H9 (cell line): ENCODE measurements at regions not wholly inside any gene's neighbourhood (a gene's known extent, or its start where the extent isn't known, plus 50 kb on each side); places are given as distances from the start of the nearest gene placed in this dataset.

Experiments used
- DNase-seq: peaks from one replicate; pipeline ENCODE4 v3.0.0-alpha.2; 2017
- H2AFZ ChIP-seq: one replicate; pipeline ENCODE4 v1.6.1; 2013; ENCODE audit warnings: mild to moderate bottlenecking, low read length, control low read depth, moderate library complexity
- H2AK5ac ChIP-seq: 2 replicates; pipeline ENCODE4 v1.6.1; 2013; ENCODE audit warnings: low read length, control low read depth, mixed read lengths; ENCODE audit not compliant: insufficient read length
- H2BK120ac ChIP-seq: one replicate; pipeline ENCODE4 v1.6.1; 2013; ENCODE audit warnings: low read depth, mild to moderate bottlenecking, low read length, control low read depth, inconsistent platforms; ENCODE audit not compliant: poor library complexity, severe bottlenecking
- H2BK12ac ChIP-seq: 2 replicates; pipeline ENCODE4 v1.6.1; 2013; ENCODE audit warnings: low read length, control low read depth, mixed read lengths, low read depth; ENCODE audit not compliant: insufficient read length
- H2BK15ac ChIP-seq: 2 replicates; pipeline ENCODE4 v1.6.1; 2013; ENCODE audit warnings: low read depth, low read length, control low read depth
- H2BK20ac ChIP-seq: one replicate; pipeline ENCODE4 v1.6.1; 2013; ENCODE audit warnings: low read depth, mild to moderate bottlenecking, low read length, control low read depth, inconsistent platforms; ENCODE audit not compliant: poor library complexity, severe bottlenecking
- H2BK5ac ChIP-seq: 2 replicates; pipeline ENCODE4 v1.6.1; 2013; ENCODE audit warnings: low read length, control low read depth, mixed read lengths; ENCODE audit not compliant: insufficient read length
- H3K14ac ChIP-seq: 2 replicates; pipeline ENCODE4 v1.6.1; 2013; ENCODE audit warnings: low read length, control low read depth; ENCODE audit not compliant: insufficient read depth
- H3K18ac ChIP-seq: 2 replicates; pipeline ENCODE4 v1.6.1; 2013; ENCODE audit warnings: low read depth, mild to moderate bottlenecking, mixed read lengths, low read length, control low read depth; ENCODE audit not compliant: insufficient read length
- H3K23ac ChIP-seq: 2 replicates; pipeline ENCODE4 v1.6.1; 2013; ENCODE audit warnings: low read length, control low read depth, mixed read lengths, low read depth; ENCODE audit not compliant: insufficient read length
- H3K23me2 ChIP-seq: 2 replicates; pipeline ENCODE4 v1.6.1; 2013; ENCODE audit warnings: low read depth, mild to moderate bottlenecking, mixed read lengths, low read length, control low read depth; ENCODE audit not compliant: insufficient read length, poor library complexity, severe bottlenecking
- H3K27ac ChIP-seq: 2 replicates; pipeline ENCODE4 v1.5.1; 2013; ENCODE audit warnings: low read length, control low read depth, mixed read lengths, low read depth; ENCODE audit not compliant: insufficient read length
- H3K27me3 ChIP-seq: 2 replicates; pipeline ENCODE4 v1.6.1; 2013; ENCODE audit warnings: low read length, control low read depth, inconsistent platforms; ENCODE audit not compliant: insufficient read depth
- H3K4ac ChIP-seq: 2 replicates; pipeline ENCODE4 v1.6.1; 2013; ENCODE audit warnings: low read depth, mild to moderate bottlenecking, control low read depth, inconsistent platforms, low read length, moderate library complexity
- H3K4me1 ChIP-seq: 2 replicates; pipeline ENCODE4 v1.6.1; 2013; ENCODE audit warnings: low read length, control low read depth, inconsistent platforms; ENCODE audit not compliant: insufficient read depth
- H3K4me2 ChIP-seq: 2 replicates; pipeline ENCODE4 v1.6.1; 2013; ENCODE audit warnings: low read length, control low read depth, mixed read lengths; ENCODE audit not compliant: insufficient read length, insufficient read depth
- H3K56ac ChIP-seq: 2 replicates; pipeline ENCODE4 v1.6.1; 2013; ENCODE audit warnings: low read depth, mild to moderate bottlenecking, mixed read lengths, low read length, control low read depth; ENCODE audit not compliant: insufficient read length
- H3K79me1 ChIP-seq: 2 replicates; pipeline ENCODE4 v1.6.1; 2013; ENCODE audit warnings: low read depth, mild to moderate bottlenecking, moderate library complexity, low read length, control low read depth, inconsistent platforms; ENCODE audit not compliant: insufficient read depth, poor library complexity, severe bottlenecking
- H3K79me2 ChIP-seq: 2 replicates; pipeline ENCODE4 v1.6.1; 2013; ENCODE audit warnings: low read length, control low read depth, inconsistent platforms; ENCODE audit not compliant: insufficient read depth
- H3K9ac ChIP-seq: 2 replicates; pipeline ENCODE4 v1.6.1; 2013; ENCODE audit warnings: low read length, control low read depth, mixed read lengths; ENCODE audit not compliant: insufficient read length; ENCODE audit errors: extremely low read depth
- H3K9me3 ChIP-seq: one replicate; pipeline ENCODE4 v1.6.1; 2013; ENCODE audit warnings: low read depth, low read length, inconsistent platforms; ENCODE audit not compliant: control insufficient read depth
- H3T11ph ChIP-seq: one replicate; pipeline ENCODE4 v1.6.1; 2013; ENCODE audit warnings: mild to moderate bottlenecking, low read length, control low read depth, inconsistent platforms
- H4K20me1 ChIP-seq: one replicate; pipeline ENCODE4 v1.6.1; 2013; ENCODE audit not compliant: control insufficient read depth, insufficient read length, insufficient read depth
- H4K5ac ChIP-seq: 2 replicates; pipeline ENCODE4 v1.6.1; 2013; ENCODE audit warnings: low read depth, mild to moderate bottlenecking, mixed read lengths, low read length, control low read depth; ENCODE audit not compliant: insufficient read length
- H4K8ac ChIP-seq: replicated peaks from 2 replicates; pipeline ENCODE4 v1.6.1; 2013; ENCODE audit warnings: low read length, control low read depth, mixed read lengths, low read depth; ENCODE audit not compliant: insufficient read length
- H4K91ac ChIP-seq: 2 replicates; pipeline ENCODE4 v1.6.1; 2013; ENCODE audit warnings: low read depth, mild to moderate bottlenecking, moderate library complexity, mixed read lengths, low read length, control low read depth; ENCODE audit not compliant: insufficient read length
- H3K27ac Mint-ChIP-seq, 3 experiments: 2 replicates in 2 of 3; 3 replicates in 1 of 3; pipeline ENCODE4 v1.8.0; 2020 to 2021; ENCODE audit warnings: mixed read lengths in 3 of 3, mild to moderate bottlenecking in 1 of 3, moderate library complexity in 1 of 3
- H3K27me3 Mint-ChIP-seq: 2 replicates; pipeline ENCODE4 v1.8.0; 2021; ENCODE audit warnings: low read depth, mild to moderate bottlenecking, moderate library complexity, mixed read lengths
- H3K36me3 Mint-ChIP-seq, 3 experiments: 2 replicates in 2 of 3; 3 replicates in 1 of 3; pipeline ENCODE4 v1.8.0; 2020 to 2021; ENCODE audit warnings: low read depth in 3 of 3, mixed read lengths in 3 of 3; ENCODE audit not compliant: insufficient read depth in 1 of 3
- H3K4me1 Mint-ChIP-seq, 2 experiments: 2 replicates each; pipeline ENCODE4 v1.8.0; 2020; ENCODE audit warnings: mixed read lengths in 2 of 2
- H3K4me3 Mint-ChIP-seq, 2 experiments: 2 replicates in 1 of 2; 3 replicates in 1 of 2; pipeline ENCODE4 v1.8.0; 2020 to 2021; ENCODE audit warnings: mild to moderate bottlenecking in 2 of 2, mixed read lengths in 2 of 2, moderate library complexity in 1 of 2
- H3K9me3 Mint-ChIP-seq, 2 experiments: 2 replicates in 1 of 2; 3 replicates in 1 of 2; pipeline ENCODE4 v1.8.0; 2020; ENCODE audit warnings: mild to moderate bottlenecking in 2 of 2, mixed read lengths in 2 of 2, moderate library complexity in 1 of 2
- WGBS: extraction: QIAGEN DNeasy Blood & Tissue Kit; methylation state at CpG from one replicate; pipeline ENCODE4 v1.1.7; 2013; ENCODE audit warnings: missing lambda C conversion rate, low lambda C conversion rate, mixed read lengths; ENCODE audit not compliant: insufficient read length; ENCODE audit errors: extremely low coverage; 5-methylcytosine and 5-hydroxymethylcytosine counted together
- TF ChIP-seq, protein P1 (sequence below): fragments of 200-600 bp; sonication (generic); conservative IDR thresholded peaks from 3 replicates; pipeline ENCODE4 v1.8.0; 2021; ENCODE audit warnings: antibody characterized with exemption, mild to moderate bottlenecking

DNA sequence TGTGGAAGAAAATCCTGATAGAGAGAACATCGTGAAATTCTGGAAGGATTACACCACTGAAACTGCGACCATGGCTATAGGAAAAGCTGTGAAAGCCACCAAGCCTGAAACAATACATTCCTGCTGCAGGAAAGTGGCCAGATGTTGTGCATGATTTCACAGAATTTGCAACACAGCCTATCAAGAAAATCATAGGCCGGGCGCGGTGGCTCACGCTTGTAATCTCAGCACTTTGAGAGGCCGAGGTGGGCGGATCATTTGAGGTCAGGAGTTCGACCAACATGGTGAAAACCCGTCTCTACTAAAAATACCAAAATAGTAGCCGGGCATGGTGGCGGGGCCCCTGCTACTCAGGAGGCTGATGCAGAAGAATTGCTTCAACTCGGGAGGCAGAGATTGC, 360.2 kb downstream of the CDH7 start:
- Histone ChIP-seq H3K79me2 (no peaks in the 10 kb centered on the region), H4K5ac (no peak overlapping the region), H3K14ac (no peak overlapping the region), H3K23ac (no peak overlapping the region), H4K91ac (no peak overlapping the region), H4K20me1 (no peaks in the 10 kb centered on the region), H2AFZ (no peak overlapping the region), H2AK5ac (no peak overlapping the region), H3T11ph (no peak overlapping the region), H3K18ac (no peak overlapping the region), H3K4me1 (no peaks in the 10 kb centered on the region), H3K4ac (no peak overlapping the region), H2BK12ac (no peak overlapping the region), H3K9ac (no peak overlapping the region), H3K23me2 (no peaks in the 10 kb centered on the region), H3K27me3 (no peaks in the 10 kb centered on the region), H2BK20ac (no peak overlapping the region), H4K8ac (no peak overlapping the region), H2BK5ac (no peak overlapping the region), H2BK15ac (no peak overlapping the region), H2BK120ac (no peak overlapping the region), H3K27ac (no peak overlapping the region), H3K79me1 (no peaks in the 10 kb centered on the region), H3K9me3 (no peaks in the 10 kb centered on the region), H3K56ac (no peak overlapping the region), H3K4me2 (no peak overlapping the region)
- no CpG with 5 or more reads among the region's 13 CpGs for WGBS
- no peaks in the 10 kb centered on the region for H3K27me3 Mint-ChIP-seq
- no peak overlapping the region for H3K27ac Mint-ChIP-seq
- no peak for DNase-seq
- TF ChIP-seq, protein P1, sequence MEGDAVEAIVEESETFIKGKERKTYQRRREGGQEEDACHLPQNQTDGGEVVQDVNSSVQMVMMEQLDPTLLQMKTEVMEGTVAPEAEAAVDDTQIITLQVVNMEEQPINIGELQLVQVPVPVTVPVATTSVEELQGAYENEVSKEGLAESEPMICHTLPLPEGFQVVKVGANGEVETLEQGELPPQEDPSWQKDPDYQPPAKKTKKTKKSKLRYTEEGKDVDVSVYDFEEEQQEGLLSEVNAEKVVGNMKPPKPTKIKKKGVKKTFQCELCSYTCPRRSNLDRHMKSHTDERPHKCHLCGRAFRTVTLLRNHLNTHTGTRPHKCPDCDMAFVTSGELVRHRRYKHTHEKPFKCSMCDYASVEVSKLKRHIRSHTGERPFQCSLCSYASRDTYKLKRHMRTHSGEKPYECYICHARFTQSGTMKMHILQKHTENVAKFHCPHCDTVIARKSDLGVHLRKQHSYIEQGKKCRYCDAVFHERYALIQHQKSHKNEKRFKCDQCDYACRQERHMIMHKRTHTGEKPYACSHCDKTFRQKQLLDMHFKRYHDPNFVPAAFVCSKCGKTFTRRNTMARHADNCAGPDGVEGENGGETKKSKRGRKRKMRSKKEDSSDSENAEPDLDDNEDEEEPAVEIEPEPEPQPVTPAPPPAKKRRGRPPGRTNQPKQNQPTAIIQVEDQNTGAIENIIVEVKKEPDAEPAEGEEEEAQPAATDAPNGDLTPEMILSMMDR = no peak
- no peaks in the 10 kb centered on the region for H3K9me3 Mint-ChIP-seq
- no peak overlapping the region for H3K4me3 Mint-ChIP-seq
- H3K4me1 Mint-ChIP-seq = peaks cover 0 to under 1% of the 10 kb centered on the region in 2 experiments; a peak in 2 of 4 replicates
- H3K36me3 Mint-ChIP-seq = no peaks in the 10 kb centered on the region
